HEK293 (cell line): ENCODE measurements at regions not wholly inside any gene's neighbourhood (a gene's known extent, or its start where the extent isn't known, plus 50 kb on each side); places are given as distances from the start of the nearest gene placed in this dataset.

Experiments used
- CTCF ChIP-seq: fragments of 450-650 bp; formaldehyde crosslinking; IDR thresholded peaks from 2 replicates; pipeline ENCODE4 v1.5.1; 2016; ENCODE audit warnings: missing biosample characterization, missing genetic modification characterization
- HOXA7 ChIP-seq: sonication (generic); formaldehyde crosslinking; IDR thresholded peaks from 2 replicates; pipeline ENCODE4 v1.8.1; 2022; ENCODE audit warnings: missing genetic modification reagents, borderline replicate concordance
- PBX3 ChIP-seq: sonication (generic); formaldehyde crosslinking; IDR thresholded peaks from 2 replicates; pipeline ENCODE4 v1.8.1; 2022; ENCODE audit warnings: mild to moderate bottlenecking, moderate library complexity, missing genetic modification reagents
- SALL2 ChIP-seq: fragments of 450-650 bp; formaldehyde crosslinking; IDR thresholded peaks from 2 replicates; pipeline ENCODE4 v1.5.0; 2017; ENCODE audit warnings: missing biosample characterization, mild to moderate bottlenecking, missing genetic modification characterization, borderline replicate concordance
- YY1 ChIP-seq: fragments of 450-650 bp; formaldehyde crosslinking; IDR thresholded peaks from 2 replicates; pipeline ENCODE4 v1.5.1; 2018; ENCODE audit warnings: missing biosample characterization, missing genetic modification characterization
- ZNF274 ChIP-seq, 2 experiments: fragments of 200-500 bp in 1 of 2; fragments of 450-650 bp in 1 of 2; sonication (Bioruptor generic) in 1 of 2; formaldehyde crosslinking in 1 of 2; IDR thresholded peaks; 2 replicates each; pipeline versions ENCODE4 v1.5.1 to v1.6.1; 2014 to 2016; ENCODE audit warnings: borderline replicate concordance in 1 of 2, inconsistent platforms in 1 of 2, low read length in 1 of 2, missing biosample characterization in 1 of 2, missing genetic modification characterization in 1 of 2
- ZNF488 ChIP-seq: fragments of 450-650 bp; formaldehyde crosslinking; IDR thresholded peaks from 2 replicates; pipeline ENCODE4 v1.5.1; 2016; ENCODE audit warnings: missing biosample characterization, missing genetic modification characterization
- ZNF501 ChIP-seq: fragments of 450-650 bp; formaldehyde crosslinking; IDR thresholded peaks from 2 replicates; pipeline ENCODE4 v1.5.1; 2016; ENCODE audit warnings: missing biosample characterization, missing genetic modification characterization
- ZNF558 ChIP-seq: fragments of 450-650 bp; formaldehyde crosslinking; IDR thresholded peaks from 2 replicates; pipeline ENCODE4 v1.5.1; 2016; ENCODE audit warnings: missing biosample characterization, missing genetic modification characterization
- ZNF792 ChIP-seq: fragments of 450-650 bp; formaldehyde crosslinking; IDR thresholded peaks from 2 replicates; pipeline ENCODE4 v1.5.1; 2016; ENCODE audit warnings: missing biosample characterization, missing genetic modification characterization

- TF ChIP-seq HOXA7 (CRISPR knock-in tag) (no peak), CTCF (tag by site-specific recombination) (no peak), ZNF558 (tag by site-specific recombination) (no peak), ZNF501 (tag by site-specific recombination) (no peak), ZNF274 (IDR thresholded peaks at IDR 0.05; ENCODE audit: low read length) (no peak), ZNF274 (tag by site-specific recombination; IDR thresholded peaks at IDR 0.05; ENCODE audit: borderline replicate concordance) (no peak), ZNF792 (tag by site-specific recombination) (no peak), SALL2 (tag by site-specific recombination) (no peak), PBX3 (CRISPR knock-in tag) (no peak), YY1 (tag by site-specific recombination) (no peak), ZNF488 (tag by site-specific recombination) (no peak)
Observed at GRCh38 chr18:1393929-1394328, 489.3 kb downstream of the ADCYAP1 start.
